ENCODE measurements at regions not wholly inside any gene's neighbourhood (a gene's known extent, or its start where the extent isn't known, plus 50 kb on each side); places are given as distances from the start of the nearest gene placed in this dataset.

DNA sequence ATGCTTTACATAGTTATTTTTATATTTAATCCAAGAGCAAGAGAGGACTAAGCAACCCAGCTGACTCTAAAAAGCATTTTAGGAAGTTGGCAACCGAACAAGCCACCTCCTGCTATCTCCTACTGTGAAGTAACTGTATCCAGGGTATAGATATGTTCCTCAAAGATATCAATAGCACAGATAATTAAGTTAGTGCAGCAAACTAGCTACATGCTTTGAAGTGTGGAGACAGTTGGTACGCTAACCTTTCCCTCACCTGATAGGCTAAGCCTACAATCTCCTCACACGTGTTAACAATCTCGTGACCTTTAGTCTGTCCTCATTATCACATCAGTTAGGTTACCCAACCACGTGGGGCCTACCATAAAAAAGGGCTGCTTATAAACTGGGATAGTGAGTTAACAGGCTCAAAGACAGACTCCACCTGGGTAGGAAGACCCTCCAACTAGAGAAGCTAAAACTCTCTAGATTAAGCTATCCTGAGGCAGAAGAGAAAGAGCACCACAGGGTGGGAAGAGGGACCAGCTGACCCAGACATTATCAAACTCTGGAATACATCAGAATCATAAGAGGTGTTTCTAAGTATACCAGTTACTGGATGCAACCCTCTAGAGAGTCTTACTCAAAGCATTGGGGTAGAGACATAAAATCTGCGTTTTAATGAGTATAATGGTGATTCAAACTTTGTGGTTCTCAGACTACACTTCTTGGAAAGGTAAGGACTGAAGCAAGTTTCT, 340.1 kb upstream of the ESRRG start (continued):
- TF ChIP-seq REST (IDR thresholded peaks at IDR 0.05) (no peak), GABPA (IDR thresholded peaks at IDR 0.05 in 1 of 2, conservative IDR thresholded peaks at IDR 0.05 in 1 of 2) (no peak), HNF4G (IDR thresholded peaks at IDR 0.05) (no peak)

DNA sequence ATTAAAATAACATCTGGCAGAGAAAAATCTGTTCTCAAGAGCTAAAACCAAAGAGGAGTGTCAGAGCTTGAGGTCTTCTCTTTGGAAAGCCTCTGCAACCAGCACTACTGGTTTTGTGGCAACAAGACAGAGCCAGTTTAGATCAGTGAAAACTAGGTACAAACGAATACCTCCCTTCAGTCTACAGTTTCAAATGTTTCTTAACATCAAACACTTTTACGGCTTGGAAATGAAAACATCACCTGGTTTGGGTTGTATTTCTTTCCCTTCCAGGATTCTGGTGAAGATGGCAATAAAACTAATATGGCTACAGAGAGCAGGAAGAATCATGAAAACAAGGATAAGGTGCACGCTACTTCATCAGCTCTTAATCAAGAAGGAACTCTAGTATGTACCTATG, 339.4 kb upstream of the ESRRG start:
- no peak overlapping the region for H3K4me3 ChIP-seq (ENCODE audit: low read depth in 1 of 3, low read length in 3 of 3)
- 59% methylated on average over 3 of the region's 3 CpGs for WGBS
- TF ChIP-seq, protein P1, sequence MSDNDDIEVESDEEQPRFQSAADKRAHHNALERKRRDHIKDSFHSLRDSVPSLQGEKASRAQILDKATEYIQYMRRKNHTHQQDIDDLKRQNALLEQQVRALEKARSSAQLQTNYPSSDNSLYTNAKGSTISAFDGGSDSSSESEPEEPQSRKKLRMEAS (IDR thresholded peaks at IDR 0.05): no peak
- no peak for TF ChIP-seq ATF3 (IDR thresholded peaks at IDR 0.05)
- TF ChIP-seq REST (IDR thresholded peaks at IDR 0.05): no peak
- TF ChIP-seq, protein P2, sequence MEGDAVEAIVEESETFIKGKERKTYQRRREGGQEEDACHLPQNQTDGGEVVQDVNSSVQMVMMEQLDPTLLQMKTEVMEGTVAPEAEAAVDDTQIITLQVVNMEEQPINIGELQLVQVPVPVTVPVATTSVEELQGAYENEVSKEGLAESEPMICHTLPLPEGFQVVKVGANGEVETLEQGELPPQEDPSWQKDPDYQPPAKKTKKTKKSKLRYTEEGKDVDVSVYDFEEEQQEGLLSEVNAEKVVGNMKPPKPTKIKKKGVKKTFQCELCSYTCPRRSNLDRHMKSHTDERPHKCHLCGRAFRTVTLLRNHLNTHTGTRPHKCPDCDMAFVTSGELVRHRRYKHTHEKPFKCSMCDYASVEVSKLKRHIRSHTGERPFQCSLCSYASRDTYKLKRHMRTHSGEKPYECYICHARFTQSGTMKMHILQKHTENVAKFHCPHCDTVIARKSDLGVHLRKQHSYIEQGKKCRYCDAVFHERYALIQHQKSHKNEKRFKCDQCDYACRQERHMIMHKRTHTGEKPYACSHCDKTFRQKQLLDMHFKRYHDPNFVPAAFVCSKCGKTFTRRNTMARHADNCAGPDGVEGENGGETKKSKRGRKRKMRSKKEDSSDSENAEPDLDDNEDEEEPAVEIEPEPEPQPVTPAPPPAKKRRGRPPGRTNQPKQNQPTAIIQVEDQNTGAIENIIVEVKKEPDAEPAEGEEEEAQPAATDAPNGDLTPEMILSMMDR (IDR thresholded peaks at IDR 0.05; ENCODE audit: low read depth, low read length, missing input control): no peak
- TF ChIP-seq NR2F2 (IDR thresholded peaks at IDR 0.05): no peak
- no peak for TF ChIP-seq SP1 (IDR thresholded peaks at IDR 0.05)
- no peak for TF ChIP-seq GABPA (IDR thresholded peaks at IDR 0.05 in 1 of 2, conservative IDR thresholded peaks at IDR 0.05 in 1 of 2)
- TF ChIP-seq, protein P3, sequence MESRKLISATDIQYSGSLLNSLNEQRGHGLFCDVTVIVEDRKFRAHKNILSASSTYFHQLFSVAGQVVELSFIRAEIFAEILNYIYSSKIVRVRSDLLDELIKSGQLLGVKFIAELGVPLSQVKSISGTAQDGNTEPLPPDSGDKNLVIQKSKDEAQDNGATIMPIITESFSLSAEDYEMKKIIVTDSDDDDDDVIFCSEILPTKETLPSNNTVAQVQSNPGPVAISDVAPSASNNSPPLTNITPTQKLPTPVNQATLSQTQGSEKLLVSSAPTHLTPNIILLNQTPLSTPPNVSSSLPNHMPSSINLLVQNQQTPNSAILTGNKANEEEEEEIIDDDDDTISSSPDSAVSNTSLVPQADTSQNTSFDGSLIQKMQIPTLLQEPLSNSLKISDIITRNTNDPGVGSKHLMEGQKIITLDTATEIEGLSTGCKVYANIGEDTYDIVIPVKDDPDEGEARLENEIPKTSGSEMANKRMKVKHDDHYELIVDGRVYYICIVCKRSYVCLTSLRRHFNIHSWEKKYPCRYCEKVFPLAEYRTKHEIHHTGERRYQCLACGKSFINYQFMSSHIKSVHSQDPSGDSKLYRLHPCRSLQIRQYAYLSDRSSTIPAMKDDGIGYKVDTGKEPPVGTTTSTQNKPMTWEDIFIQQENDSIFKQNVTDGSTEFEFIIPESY (IDR thresholded peaks at IDR 0.05): no peak
- no peak for TF ChIP-seq EGR1 (IDR thresholded peaks at IDR 0.05; ENCODE audit: low read depth in 2 of 2)
- TF ChIP-seq TAF1 (conservative IDR thresholded peaks at IDR 0.05): no peak
- no peak for TF ChIP-seq HNF4A (conservative IDR thresholded peaks at IDR 0.05)
- no peak for TF ChIP-seq FOXA2 (IDR thresholded peaks at IDR 0.05)
- TF ChIP-seq RXRA (IDR thresholded peaks at IDR 0.05): no peak
- no peak for TF ChIP-seq JUND (IDR thresholded peaks at IDR 0.05)
- TF ChIP-seq RAD21 (IDR thresholded peaks at IDR 0.05): no peak
- H3K9me3 ChIP-seq (ENCODE audit: control insufficient read depth in 4 of 4, low read length in 3 of 4): no peaks in the 10 kb centered on the region
- no peak overlapping the region for H3K27ac ChIP-seq (ENCODE audit: low read depth in 1 of 2, low read length in 2 of 2)
- H3K9ac ChIP-seq (ENCODE audit: low read depth in 1 of 2, low read length in 2 of 2): no peak overlapping the region
- peaks cover 0 to 2% (median 0%) of the 10 kb centered on the region in 4 donors for H3K27me3 ChIP-seq (ENCODE audit: control insufficient read depth in 4 of 4, insufficient read depth in 4 of 4, low read length in 3 of 4)
- no peak for DNase-seq (ENCODE audit: low spot score)
- no peaks in the 10 kb centered on the region for H3K36me3 ChIP-seq (ENCODE audit: control insufficient read depth in 4 of 4, insufficient read depth in 3 of 4, low read depth in 1 of 4, low read length in 3 of 4)
- no peaks in the 10 kb centered on the region for H3K4me1 ChIP-seq (ENCODE audit: control insufficient read depth in 4 of 4, insufficient read depth in 4 of 4, low read length in 3 of 4)
